H1 (cell line): ENCODE measurements at regions not wholly inside any gene's neighbourhood (a gene's known extent, or its start where the extent isn't known, plus 50 kb on each side); places are given as distances from the start of the nearest gene placed in this dataset.

ENCODE experiments used
- CTCF ChIA-PET: fragments of 300-600 bp; sonication (Branson Sonifier 250); formaldehyde crosslinking; loops from one replicate; lab custom pipeline; 2021; ENCODE audit not compliant: partially characterized antibody; lab: Charles Lee
- POLR2A ChIA-PET: fragments of 300-600 bp; sonication (Branson Sonifier 250); formaldehyde crosslinking; loops from one replicate; lab custom pipeline; 2021; ENCODE audit warnings: inconsistent platforms; ENCODE audit not compliant: partially characterized antibody; lab: Charles Lee
- DNase-seq, 2 experiments: peaks; one replicate each; pipeline versions ENCODE4 v3.0.0 to v3.0.0-alpha.2; 2010 to 2022; ENCODE audit warnings: low spot score in 2 of 2, low read depth in 1 of 2, mixed read lengths in 1 of 2
- FAIRE-seq: peaks from 2 replicates; lab custom pipeline; 2011; peaks lifted over from hg19 to GRCh38; lab: Jason Lieb, UNC
- H2AFZ ChIP-seq: 2 replicates; pipeline ENCODE4 v1.8.1; 2012; ENCODE audit warnings: low read length, inconsistent platforms
- H2AK5ac ChIP-seq: 2 replicates; pipeline ENCODE4 v1.6.1; 2013; ENCODE audit warnings: low read depth, low read length
- H2BK120ac ChIP-seq: replicated peaks from 2 replicates; pipeline ENCODE3; 2013; ENCODE audit warnings: low read depth, low read length, inconsistent platforms
- H2BK12ac ChIP-seq: 2 replicates; pipeline ENCODE4 v1.6.1; 2013; ENCODE audit warnings: low read depth, low read length
- H2BK15ac ChIP-seq: 2 replicates; pipeline ENCODE4 v1.6.1; 2013; ENCODE audit warnings: low read length
- H2BK20ac ChIP-seq: 2 replicates; pipeline ENCODE4 v1.6.1; 2013; ENCODE audit warnings: low read length
- H2BK5ac ChIP-seq: 2 replicates; pipeline ENCODE4 v1.6.1; 2013; ENCODE audit warnings: low read depth, low read length
- H3K14ac ChIP-seq: 2 replicates; pipeline ENCODE4 v1.6.1; 2013; ENCODE audit warnings: inconsistent platforms; ENCODE audit not compliant: insufficient read length
- H3K18ac ChIP-seq: 2 replicates; pipeline ENCODE4 v1.6.1; 2013; ENCODE audit warnings: low read length; ENCODE audit errors: extremely low read depth
- H3K23ac ChIP-seq: 2 replicates; pipeline ENCODE4 v1.6.1; 2013; ENCODE audit warnings: inconsistent platforms; ENCODE audit not compliant: insufficient read length
- H3K23me2 ChIP-seq: 2 replicates; pipeline ENCODE4 v1.6.1; 2013; ENCODE audit warnings: low read depth, low read length
- H3K27ac ChIP-seq: 2 replicates; pipeline ENCODE4 v1.6.1; 2011; ENCODE audit warnings: low read depth, low read length, inconsistent platforms
- H3K27me3 ChIP-seq, 4 experiments: replicated peaks in 1 of 4; 1 replicate in 1 of 4; 2 replicates in 3 of 4; pipeline versions ENCODE4 v1.6.1 to v1.8.1; 2011 to 2013; ENCODE audit warnings: low read length in 3 of 4, mild to moderate bottlenecking in 3 of 4, inconsistent platforms in 2 of 4, mixed read lengths in 2 of 4, moderate library complexity in 1 of 4; ENCODE audit not compliant: control insufficient read depth in 3 of 4, insufficient read depth in 3 of 4; ENCODE audit errors: extremely low read depth in 1 of 4
- H3K36me3 ChIP-seq, 4 experiments: 2 replicates each; pipeline versions ENCODE4 v1.6.1 to v1.8.1; 2011 to 2013; ENCODE audit warnings: mild to moderate bottlenecking in 4 of 4, low read length in 3 of 4, moderate library complexity in 2 of 4, control low read depth in 1 of 4, inconsistent platforms in 1 of 4; ENCODE audit not compliant: insufficient read depth in 4 of 4, control insufficient read depth in 2 of 4
- H3K4ac ChIP-seq: replicated peaks from 2 replicates; pipeline ENCODE3; 2013; ENCODE audit warnings: low read length, low read depth, mixed read lengths, inconsistent platforms; ENCODE audit not compliant: insufficient read length
- H3K4me1 ChIP-seq, 4 experiments: replicated peaks in 1 of 4; 1 replicate in 1 of 4; 2 replicates in 3 of 4; pipeline versions ENCODE4 v1.6.1 to v1.8.1; 2011 to 2013; ENCODE audit warnings: low read length in 3 of 4, inconsistent platforms in 2 of 4, mixed read lengths in 1 of 4; ENCODE audit not compliant: insufficient read depth in 4 of 4, control insufficient read depth in 3 of 4
- H3K4me2 ChIP-seq, 2 experiments: 2 replicates each; pipeline versions ENCODE4 v1.6.1 to v1.8.1; 2011 to 2013; ENCODE audit warnings: low read depth in 2 of 2, low read length in 2 of 2, control low read depth in 1 of 2, inconsistent platforms in 1 of 2, mild to moderate bottlenecking in 1 of 2; ENCODE audit not compliant: insufficient read depth in 1 of 2
- H3K4me3 ChIP-seq, 4 experiments: fragments of 200-600, 300-600 bp in 1 of 4; sonication (generic), shearing (Covaris generic), sonication (Bioruptor Twin) in 1 of 4; 2 replicates each; pipeline versions ENCODE4 v1.5.1 to v1.8.1; 2011 to 2016; ENCODE audit warnings: low read length in 4 of 4, low read depth in 3 of 4, control low read depth in 2 of 4, inconsistent platforms in 2 of 4, mild to moderate bottlenecking in 2 of 4, mixed read lengths in 1 of 4, moderate library complexity in 1 of 4; ENCODE audit not compliant: insufficient read depth in 2 of 4; ENCODE audit errors: extremely low read depth in 1 of 4
- H3K56ac ChIP-seq: replicated peaks from 2 replicates; pipeline ENCODE3; 2013; ENCODE audit warnings: low read depth, mild to moderate bottlenecking, mixed read lengths, low read length, inconsistent platforms; ENCODE audit not compliant: insufficient read length
- H3K79me1 ChIP-seq: 2 replicates; pipeline ENCODE4 v1.6.1; 2013; ENCODE audit warnings: low read depth, low read length, control low read depth
- H3K79me2 ChIP-seq, 2 experiments: 2 replicates each; pipeline versions ENCODE4 v1.6.1 to v1.8.1; 2012 to 2013; ENCODE audit warnings: low read length in 2 of 2, mild to moderate bottlenecking in 2 of 2, inconsistent platforms in 1 of 2; ENCODE audit not compliant: insufficient read depth in 2 of 2, control insufficient read depth in 1 of 2
- H3K9ac ChIP-seq, 4 experiments: replicated peaks in 1 of 4; 1 replicate in 1 of 4; 2 replicates in 3 of 4; pipeline versions ENCODE4 v1.6.1 to v1.8.1; 2011 to 2013; ENCODE audit warnings: low read depth in 3 of 4, low read length in 3 of 4, control low read depth in 2 of 4, mild to moderate bottlenecking in 2 of 4, moderate library complexity in 2 of 4, inconsistent platforms in 1 of 4; ENCODE audit errors: extremely low read depth in 1 of 4
- H3K9me3 ChIP-seq, 2 experiments: 2 replicates each; pipeline versions ENCODE4 v1.6.1 to v1.8.1; 2012 to 2013; ENCODE audit warnings: mild to moderate bottlenecking in 2 of 2, moderate library complexity in 2 of 2, control low read depth in 1 of 2, inconsistent platforms in 1 of 2, low read depth in 1 of 2, low read length in 1 of 2, mixed read lengths in 1 of 2; ENCODE audit not compliant: insufficient read depth in 2 of 2
- H4K20me1 ChIP-seq, 2 experiments: replicated peaks in 1 of 2; 2 replicates each; pipeline versions ENCODE3 to v1.8.1; 2011 to 2013; ENCODE audit warnings: inconsistent platforms in 2 of 2, low read length in 2 of 2, mild to moderate bottlenecking in 1 of 2; ENCODE audit not compliant: insufficient read depth in 2 of 2, control insufficient read depth in 1 of 2
- H4K5ac ChIP-seq: 2 replicates; pipeline ENCODE4 v1.6.1; 2013; ENCODE audit warnings: low read length, low read depth, mixed read lengths, inconsistent platforms; ENCODE audit not compliant: insufficient read length
- H4K8ac ChIP-seq: 2 replicates; pipeline ENCODE4 v1.8.0; 2013; ENCODE audit warnings: mild to moderate bottlenecking, moderate library complexity, low read length, inconsistent platforms; ENCODE audit not compliant: insufficient read depth; ENCODE audit errors: extremely low read depth
- H4K91ac ChIP-seq: replicated peaks from 2 replicates; pipeline ENCODE3; 2013; ENCODE audit warnings: low read length, mixed read lengths, inconsistent platforms; ENCODE audit not compliant: insufficient read length
- CBX8 ChIP-seq: fragments of 300-800, 300-1000 bp; sonication (generic); IDR thresholded peaks from 2 replicates; pipeline ENCODE4 v1.7.1; 2016; ENCODE audit warnings: low read depth, low read length, borderline replicate concordance
- RFX5 ChIP-seq: IDR thresholded peaks from 2 replicates; pipeline ENCODE4 v1.6.1; 2011; ENCODE audit warnings: low read depth, low read length, improper control_type of control experiment, borderline replicate concordance
- WGBS, 2 experiments: shearing (Covaris generic) in 1 of 2; methylation state at CpG; one replicate each; pipeline versions ENCODE4 v1.1.6 to v1.1.7; 2013 to 2015; ENCODE audit warnings: low lambda C conversion rate in 2 of 2, mixed read lengths in 2 of 2, inconsistent platforms in 1 of 2, low coverage in 1 of 2, missing lambda C conversion rate in 1 of 2; ENCODE audit not compliant: insufficient replicate concordance in 2 of 2, insufficient coverage in 1 of 2, insufficient read length in 1 of 2; ENCODE audit errors: extremely low coverage in 1 of 2, missing lambda C conversion rate in 1 of 2; 5-methylcytosine and 5-hydroxymethylcytosine counted together

- no peak overlapping the region for H3K4ac ChIP-seq
- H3K4me3 ChIP-seq = no peak overlapping the region
- no peak overlapping the region for H3K4me2 ChIP-seq
- H4K8ac ChIP-seq = no peak overlapping the region
- H3K27me3 ChIP-seq = no peaks in the 10 kb centered on the region
- ChIA-PET POLR2A (no interaction called here), CTCF (no interaction called here)
- no peak overlapping the region for H3K18ac ChIP-seq
- H4K20me1 ChIP-seq = no peaks in the 10 kb centered on the region
- H3K14ac ChIP-seq = no peak overlapping the region
- 82% methylated on average over 2 of the region's 2 CpGs; no CpG with 5 or more reads in 1 of the 2 experiments for WGBS, 2 experiments
- FAIRE-seq = no peak
- H2AFZ ChIP-seq = no peak overlapping the region
- H3K4me1 ChIP-seq = no peaks in the 10 kb centered on the region
- H3K79me1 ChIP-seq = no peaks in the 10 kb centered on the region
- no peak overlapping the region for H2BK20ac ChIP-seq
- no peak overlapping the region for H2AK5ac ChIP-seq
- H4K5ac ChIP-seq = no peak overlapping the region
- H3K23ac ChIP-seq = no peak overlapping the region
- H3K56ac ChIP-seq = no peak overlapping the region
- H3K9me3 ChIP-seq = no peaks in the 10 kb centered on the region
- no peak overlapping the region for H2BK15ac ChIP-seq
- no peaks in the 10 kb centered on the region for H3K79me2 ChIP-seq
- no peak overlapping the region for H3K27ac ChIP-seq
- no peaks in the 10 kb centered on the region for H3K23me2 ChIP-seq
- no peak overlapping the region for H3K9ac ChIP-seq
- TF ChIP-seq RFX5 (no peak), CBX8 (no peak)
- H2BK12ac ChIP-seq = no peak overlapping the region
- no peak overlapping the region for H2BK5ac ChIP-seq
- no peak for DNase-seq
- no peaks in the 10 kb centered on the region for H3K36me3 ChIP-seq
- H2BK120ac ChIP-seq = no peak overlapping the region
- H4K91ac ChIP-seq = no peak overlapping the region
These were observed 443.8 kb upstream of the GJE1 start for GRCh38 chr6:141688916-141689315.
